ENCODE measurements at regions not wholly inside any gene's neighbourhood (a gene's known extent, or its start where the extent isn't known, plus 50 kb on each side); places are given as distances from the start of the nearest gene placed in this dataset.

DNA sequence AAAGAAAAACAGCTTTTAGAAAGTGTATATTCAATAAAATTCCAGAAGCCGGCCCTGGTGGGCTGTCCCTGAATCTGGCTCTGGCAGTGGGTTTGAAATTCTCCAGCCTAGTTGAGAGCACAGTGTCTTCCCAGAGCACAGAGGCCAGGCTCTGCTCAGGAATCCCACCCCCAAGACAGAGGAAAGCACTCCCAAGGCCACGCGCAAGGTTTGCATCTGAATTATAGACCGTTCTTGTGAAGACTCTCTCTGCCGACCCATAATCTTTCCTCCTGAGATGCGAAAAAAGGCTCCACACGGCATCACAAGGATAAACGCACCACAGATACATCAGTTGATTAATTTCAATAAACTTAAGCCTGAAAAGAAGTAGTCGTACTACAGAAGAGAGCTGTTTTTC, 342.2 kb downstream of the CMPK2 start:
- Histone ChIP-seq H3K9me3 (no peaks in the 10 kb centered on the region), H3K4me3 (ENCODE audit: control insufficient read depth in 1 of 2, extremely low read depth in 1 of 2, low read length in 1 of 2) (no peak overlapping the region), H3K27ac (ENCODE audit: low read length) (no peak overlapping the region), H3K36me3 (ENCODE audit: control insufficient read depth in 2 of 2, extremely low read depth in 1 of 2, insufficient read depth in 1 of 2, low read length in 1 of 2) (no peaks in the 10 kb centered on the region), H3K4me1 (ENCODE audit: control insufficient read depth in 1 of 2, extremely low read depth in 1 of 2, insufficient read depth in 2 of 2, low read length in 2 of 2) (no peaks in the 10 kb centered on the region), H3K27me3 (replicated peaks in 1 of 2; ENCODE audit: control insufficient read depth in 2 of 2, extremely low read depth in 1 of 2, insufficient read depth in 2 of 2, low read length in 1 of 2) (no peaks in the 10 kb centered on the region)
- no peaks in the 10 kb centered on the region for H3K36me3 Mint-ChIP-seq
- CTCF ChIA-PET, result no interaction called here
- POLR2A ChIA-PET, result no interaction called here
- H3K27me3 Mint-ChIP-seq, result no peaks in the 10 kb centered on the region
- no peaks in the 10 kb centered on the region for H3K9me3 Mint-ChIP-seq
- no peak overlapping the region for H3K4me3 Mint-ChIP-seq
- no peak for ATAC-seq (replicated peaks in 1 of 4)
- H3K4me1 Mint-ChIP-seq, result no peaks in the 10 kb centered on the region
- H3K27ac Mint-ChIP-seq, result no peak overlapping the region
- DNase-seq, result no peak
- 92% methylated on average over 6 of the region's 9 CpGs for WGBS (ENCODE audit: insufficient coverage)

- Histone ChIP-seq H3K4me1 (ENCODE audit: control insufficient read depth in 1 of 2, extremely low read depth in 1 of 2, insufficient read depth in 2 of 2, low read length in 2 of 2) (no peaks in the 10 kb centered on the region), H3K4me3 (ENCODE audit: control insufficient read depth in 1 of 2, extremely low read depth in 1 of 2, low read length in 1 of 2) (no peak overlapping the region), H3K27me3 (replicated peaks in 1 of 2; ENCODE audit: control insufficient read depth in 2 of 2, extremely low read depth in 1 of 2, insufficient read depth in 2 of 2, low read length in 1 of 2) (no peaks in the 10 kb centered on the region), H3K36me3 (ENCODE audit: control insufficient read depth in 2 of 2, extremely low read depth in 1 of 2, insufficient read depth in 1 of 2, low read length in 1 of 2) (no peaks in the 10 kb centered on the region), H3K27ac (ENCODE audit: low read length) (no peak overlapping the region), H3K9me3 (no peaks in the 10 kb centered on the region)
- CTCF ChIA-PET, result no interaction called here
- ATAC-seq (replicated peaks in 1 of 4) (no peak), DNase-seq (no peak)
- Mint-ChIP-seq H3K36me3 (no peaks in the 10 kb centered on the region), H3K9me3 (no peaks in the 10 kb centered on the region), H3K27me3 (no peaks in the 10 kb centered on the region), H3K4me1 (no peaks in the 10 kb centered on the region), H3K27ac (no peak overlapping the region), H3K4me3 (no peak overlapping the region)
- WGBS (ENCODE audit: insufficient coverage), result 85% methylated on average over 9 of the region's 13 CpGs
- POLR2A ChIA-PET, result no interaction called here
Measured at GRCh38 chr2:6524691-6525474, 340.8 kb downstream of the CMPK2 start.

- Histone ChIP-seq H3K9me3 (no peaks in the 10 kb centered on the region), H3K27ac (ENCODE audit: low read length) (no peak overlapping the region), H3K27me3 (replicated peaks in 1 of 2; ENCODE audit: control insufficient read depth in 2 of 2, extremely low read depth in 1 of 2, insufficient read depth in 2 of 2, low read length in 1 of 2) (no peaks in the 10 kb centered on the region), H3K4me3 (ENCODE audit: control insufficient read depth in 1 of 2, extremely low read depth in 1 of 2, low read length in 1 of 2) (no peak overlapping the region), H3K36me3 (ENCODE audit: control insufficient read depth in 2 of 2, extremely low read depth in 1 of 2, insufficient read depth in 1 of 2, low read length in 1 of 2) (no peaks in the 10 kb centered on the region), H3K4me1 (ENCODE audit: control insufficient read depth in 1 of 2, extremely low read depth in 1 of 2, insufficient read depth in 2 of 2, low read length in 2 of 2) (no peaks in the 10 kb centered on the region)
- no peak for DNase-seq
- WGBS (ENCODE audit: insufficient coverage), result 64% methylated on average over 3 of the region's 6 CpGs
- H3K9me3 Mint-ChIP-seq, result no peaks in the 10 kb centered on the region
- no peak overlapping the region for H3K4me3 Mint-ChIP-seq
- ATAC-seq (replicated peaks in 1 of 4), result no peak
- H3K27me3 Mint-ChIP-seq, result no peaks in the 10 kb centered on the region
- H3K36me3 Mint-ChIP-seq, result no peaks in the 10 kb centered on the region
- POLR2A ChIA-PET, result no interaction called here
- CTCF ChIA-PET, result no interaction called here
- no peak overlapping the region for H3K27ac Mint-ChIP-seq
- no peaks in the 10 kb centered on the region for H3K4me1 Mint-ChIP-seq
Measured at GRCh38 chr2:6525475-6525964, 340.2 kb downstream of the CMPK2 start.

- Histone ChIP-seq H3K4me1 (ENCODE audit: control insufficient read depth in 1 of 2, extremely low read depth in 1 of 2, insufficient read depth in 2 of 2, low read length in 2 of 2) (no peaks in the 10 kb centered on the region), H3K4me3 (ENCODE audit: control insufficient read depth in 1 of 2, extremely low read depth in 1 of 2, low read length in 1 of 2) (no peak overlapping the region), H3K36me3 (ENCODE audit: control insufficient read depth in 2 of 2, extremely low read depth in 1 of 2, insufficient read depth in 1 of 2, low read length in 1 of 2) (no peaks in the 10 kb centered on the region), H3K27me3 (replicated peaks in 1 of 2; ENCODE audit: control insufficient read depth in 2 of 2, extremely low read depth in 1 of 2, insufficient read depth in 2 of 2, low read length in 1 of 2) (no peaks in the 10 kb centered on the region), H3K9me3 (no peaks in the 10 kb centered on the region), H3K27ac (ENCODE audit: low read length) (no peak overlapping the region)
- H3K36me3 Mint-ChIP-seq, result no peaks in the 10 kb centered on the region
- H3K27me3 Mint-ChIP-seq, result no peaks in the 10 kb centered on the region
- no peak overlapping the region for H3K27ac Mint-ChIP-seq
- no peak overlapping the region for H3K4me3 Mint-ChIP-seq
- no peak for ATAC-seq (replicated peaks in 1 of 4)
- ChIA-PET POLR2A (no interaction called here), CTCF (no interaction called here)
- DNase-seq, result no peak
- no peaks in the 10 kb centered on the region for H3K9me3 Mint-ChIP-seq
- H3K4me1 Mint-ChIP-seq, result no peaks in the 10 kb centered on the region
- WGBS (ENCODE audit: insufficient coverage), result 100% methylated on average over 1 of the region's 6 CpGs
Measured at GRCh38 chr2:6526093-6526824, 339.4 kb downstream of the CMPK2 start.

- H3K27ac ChIP-seq (ENCODE audit: low read length), result no peak overlapping the region
- ATAC-seq (replicated peaks in 1 of 4), result no peak
- peaks cover 0 to 5% of the 10 kb centered on the region in 2 experiments for H3K27me3 ChIP-seq (replicated peaks in 1 of 2; ENCODE audit: control insufficient read depth in 2 of 2, extremely low read depth in 1 of 2, insufficient read depth in 2 of 2, low read length in 1 of 2)
- no peaks in the 10 kb centered on the region for H3K4me1 ChIP-seq (ENCODE audit: control insufficient read depth in 1 of 2, extremely low read depth in 1 of 2, insufficient read depth in 2 of 2, low read length in 2 of 2)
- POLR2A ChIA-PET, result no interaction called here
- Mint-ChIP-seq H3K9me3 (no peaks in the 10 kb centered on the region), H3K4me3 (no peak overlapping the region), H3K27me3 (peaks cover 0 to 11% of the 10 kb centered on the region in 2 donors), H3K36me3 (no peaks in the 10 kb centered on the region), H3K4me1 (no peaks in the 10 kb centered on the region), H3K27ac (no peak overlapping the region)
- no peak overlapping the region for H3K4me3 ChIP-seq (ENCODE audit: control insufficient read depth in 1 of 2, extremely low read depth in 1 of 2, low read length in 1 of 2)
- CTCF ChIA-PET, result no interaction called here
- DNase-seq, result no peak
- H3K9me3 ChIP-seq, result no peaks in the 10 kb centered on the region
- WGBS (ENCODE audit: insufficient coverage), result no CpG with 5 or more reads among the region's 2 CpGs
- H3K36me3 ChIP-seq (ENCODE audit: control insufficient read depth in 2 of 2, extremely low read depth in 1 of 2, insufficient read depth in 1 of 2, low read length in 1 of 2), result no peaks in the 10 kb centered on the region
Measured at GRCh38 chr2:6531304-6531703, 334.4 kb downstream of the CMPK2 start.

DNA sequence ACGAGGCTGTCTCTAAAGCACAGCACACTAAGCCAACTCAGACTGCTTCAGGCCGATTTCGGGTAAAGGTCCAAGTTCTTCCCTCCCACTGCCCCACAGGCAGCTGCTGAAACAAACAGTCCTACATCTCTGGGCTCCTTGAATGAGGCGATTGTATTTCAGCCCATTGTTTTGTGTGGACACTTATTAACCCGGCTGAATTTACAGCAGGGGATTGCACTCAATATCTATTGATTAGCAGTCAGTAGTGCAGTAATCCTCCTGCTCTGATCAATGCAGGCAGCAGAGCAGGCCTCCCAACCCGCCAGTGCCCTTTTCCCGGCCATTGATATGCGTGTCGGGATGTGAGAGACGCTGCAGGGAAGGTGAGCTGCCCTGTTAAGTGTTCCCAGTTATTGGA, 330.1 kb downstream of the CMPK2 start:
- H3K27me3 Mint-ChIP-seq, result peaks cover 7 to 16% of the 10 kb centered on the region in 2 donors
- ATAC-seq (replicated peaks in 1 of 4) (no peak), DNase-seq (no peak)
- H3K36me3 ChIP-seq (ENCODE audit: control insufficient read depth in 2 of 2, extremely low read depth in 1 of 2, insufficient read depth in 1 of 2, low read length in 1 of 2), result no peaks in the 10 kb centered on the region
- H3K27ac ChIP-seq (ENCODE audit: low read length), result no peak overlapping the region
- peaks cover 0 to 8% of the 10 kb centered on the region in 2 experiments for H3K27me3 ChIP-seq (replicated peaks in 1 of 2; ENCODE audit: control insufficient read depth in 2 of 2, extremely low read depth in 1 of 2, insufficient read depth in 2 of 2, low read length in 1 of 2)
- no peaks in the 10 kb centered on the region for H3K9me3 Mint-ChIP-seq
- no peaks in the 10 kb centered on the region for H3K9me3 ChIP-seq
- no peak overlapping the region for H3K4me3 Mint-ChIP-seq
- ChIA-PET POLR2A (no interaction called here), CTCF (no interaction called here)
- H3K4me1 Mint-ChIP-seq, result no peaks in the 10 kb centered on the region
- H3K27ac Mint-ChIP-seq, result no peak overlapping the region
- 74% methylated on average over 5 of the region's 10 CpGs for WGBS (ENCODE audit: insufficient coverage)
- H3K4me3 ChIP-seq (ENCODE audit: control insufficient read depth in 1 of 2, extremely low read depth in 1 of 2, low read length in 1 of 2), result no peak overlapping the region
- H3K36me3 Mint-ChIP-seq, result no peaks in the 10 kb centered on the region
- no peaks in the 10 kb centered on the region for H3K4me1 ChIP-seq (ENCODE audit: control insufficient read depth in 1 of 2, extremely low read depth in 1 of 2, insufficient read depth in 2 of 2, low read length in 2 of 2)
